ENCODE measurements at regions not wholly inside any gene's neighbourhood (a gene's known extent, or its start where the extent isn't known, plus 50 kb on each side); places are given as distances from the start of the nearest gene placed in this dataset.

GRCh38 chr9:105178076-105178475, 66.4 kb upstream of the SLC44A1 start:
- Histone ChIP-seq H2AFZ (ENCODE audit: low read depth) (no peak overlapping the region), H4K20me1 (ENCODE audit: insufficient read depth) (no peaks in the 10 kb centered on the region), H3K27ac (ENCODE audit: low read depth in 2 of 2, low read length in 1 of 2) (no peak overlapping the region), H3K79me2 (ENCODE audit: insufficient read depth) (no peaks in the 10 kb centered on the region), H3K9ac (no peak overlapping the region), H3K4me3 (ENCODE audit: low read depth in 2 of 2, low read length in 1 of 2) (no peak overlapping the region), H3F3A (replicated peaks; ENCODE audit: insufficient read depth) (no peaks in the 10 kb centered on the region), H3K36me3 (replicated peaks in 1 of 2; ENCODE audit: control insufficient read depth in 1 of 2, insufficient read depth in 2 of 2, low read length in 1 of 2) (no peaks in the 10 kb centered on the region), H3K9me3 (no peaks in the 10 kb centered on the region), H3K27me3 (ENCODE audit: insufficient read depth) (no peaks in the 10 kb centered on the region), H3K9me2 (no peaks in the 10 kb centered on the region), H3K4me1 (ENCODE audit: control insufficient read depth in 1 of 2, insufficient read depth in 2 of 2, low read depth in 1 of 2, low read length in 1 of 2) (no peaks in the 10 kb centered on the region; a peak in 1 of 4 replicates), H3K4me2 (no peak overlapping the region)
- ChIA-PET CTCF (interaction anchor here (1.0 kb wide), 1 partner anchor 18 kb away, joined by 4 read pairs; no protein-coding TSS in a partner anchor), POLR2A (no interaction called here)
- TF ChIP-seq CHD2 (IDR thresholded peaks at IDR 0.05; ENCODE audit: low read length, partially characterized antibody) (no peak), MEF2A (IDR thresholded peaks at IDR 0.05; ENCODE audit: borderline replicate concordance, low read depth) (no peak), IRF3 (IDR thresholded peaks at IDR 0.05; ENCODE audit: low read depth, low read length) (no peak), EP300 (IDR thresholded peaks at IDR 0.05; ENCODE audit: borderline replicate concordance in 1 of 2, low read depth in 1 of 2, low read length in 1 of 2) (no peak), GATA2 (CRISPR knock-in tag; IDR thresholded peaks at IDR 0.05) (no peak), TCF12 (IDR thresholded peaks at IDR 0.05) (no peak), TAF1 (IDR thresholded peaks at IDR 0.05; ENCODE audit: borderline replicate concordance, low read depth, low read length) (no peak)
- no peak for DNase-seq
- 79% methylated on average over 10 of the region's 10 CpGs for WGBS (ENCODE audit: low lambda C conversion rate)

- Histone ChIP-seq H3K27me3 (ENCODE audit: insufficient read depth) (no peaks in the 10 kb centered on the region), H3K36me3 (replicated peaks in 1 of 2; ENCODE audit: control insufficient read depth in 1 of 2, insufficient read depth in 2 of 2, low read length in 1 of 2) (no peaks in the 10 kb centered on the region), H3K9me3 (no peaks in the 10 kb centered on the region), H3F3A (replicated peaks; ENCODE audit: insufficient read depth) (no peaks in the 10 kb centered on the region), H3K9me2 (no peaks in the 10 kb centered on the region), H3K4me2 (no peak overlapping the region), H3K27ac (ENCODE audit: low read depth in 2 of 2, low read length in 1 of 2) (peak overlapping the region in 1 of 2 experiments; percentile 32; a peak in 1 of 4 replicates), H3K4me1 (ENCODE audit: control insufficient read depth in 1 of 2, insufficient read depth in 2 of 2, low read depth in 1 of 2, low read length in 1 of 2) (0 out of 4 replicates have a peak, but pooled peaks cover 0 to 5% of the 10 kb centered on the region in 2 experiments), H3K9ac (no peak overlapping the region), H3K79me2 (ENCODE audit: insufficient read depth) (no peaks in the 10 kb centered on the region), H2AFZ (ENCODE audit: low read depth) (peak overlapping the region; percentile 40; the same call in 1 of the 2 replicates), H3K4me3 (ENCODE audit: low read depth in 2 of 2, low read length in 1 of 2) (no peak overlapping the region), H4K20me1 (ENCODE audit: insufficient read depth) (no peaks in the 10 kb centered on the region)
- POLR2A ChIA-PET = no interaction called here
- CTCF ChIA-PET = interaction anchor here (0.8 kb wide), 1 partner anchor 43 kb away, joined by 3 read pairs; no protein-coding TSS in a partner anchor
- WGBS (ENCODE audit: low lambda C conversion rate) = 50% methylated on average over 1 of the region's 1 CpG
- no peak for DNase-seq
- TF ChIP-seq MAX (IDR thresholded peaks at IDR 0.05; ENCODE audit: low read depth) = no peak
- peak in 1 of 2 experiments; percentile 27; a peak in 1 of 4 replicates for TF ChIP-seq EP300 (IDR thresholded peaks at IDR 0.05; ENCODE audit: borderline replicate concordance in 1 of 2, low read depth in 1 of 2, low read length in 1 of 2)
- no peak for TF ChIP-seq NRF1 (IDR thresholded peaks at IDR 0.05; ENCODE audit: low read depth, low read length)
- peak; percentile 36; the same call in 1 of the 2 replicates for TF ChIP-seq POLR2AphosphoS5 (IDR thresholded peaks at IDR 0.05; ENCODE audit: low read depth, low read length)
- peak; percentile 15; the same call in 1 of the 2 replicates for TF ChIP-seq TEAD4 (IDR thresholded peaks at IDR 0.05; ENCODE audit: borderline replicate concordance, insufficient read depth)
- no peak for TF ChIP-seq RAD21 (IDR thresholded peaks at IDR 0.05; ENCODE audit: low read length)
- TF ChIP-seq FOSL2 (IDR thresholded peaks at IDR 0.05; ENCODE audit: borderline replicate concordance, low read depth) = peak; percentile 96
- TF ChIP-seq NFIC (IDR thresholded peaks at IDR 0.05; ENCODE audit: borderline replicate concordance) = peak; percentile 45; the same call in 1 of the 2 replicates
- peak; percentile 52; the same call in 1 of the 2 replicates for TF ChIP-seq TCF12 (IDR thresholded peaks at IDR 0.05)
- peak; percentile 71; the same call in 1 of the 2 replicates for TF ChIP-seq RXRA (IDR thresholded peaks at IDR 0.05; ENCODE audit: borderline replicate concordance, low read depth)
- TF ChIP-seq PBX3 (IDR thresholded peaks at IDR 0.05) = peak; percentile 38; the same call in 1 of the 2 replicates
- TF ChIP-seq JUND (IDR thresholded peaks at IDR 0.05) = peak; percentile 89
Observed at GRCh38 chr9:105187781-105188180, 56.7 kb upstream of the SLC44A1 start.
